Brain microvascular endothelial cell (primary cell): ENCODE measurements at regions not wholly inside any gene's neighbourhood (a gene's known extent, or its start where the extent isn't known, plus 50 kb on each side); places are given as distances from the start of the nearest gene placed in this dataset.

Experiments
- DNase-seq: peaks from one replicate; pipeline ENCODE4 v3.0.0-alpha.2; 2020
- H3K27ac ChIP-seq: fragments of 250-450 bp; sonication (Bioruptor Pico); 2 replicates; pipeline ENCODE4 v1.5.1; 2020; ENCODE audit warnings: mild to moderate bottlenecking, moderate library complexity
- H3K27me3 ChIP-seq: fragments of 250-450 bp; sonication (Bioruptor Pico); replicated peaks from 2 replicates; pipeline ENCODE4 v1.5.1; 2020; ENCODE audit warnings: mild to moderate bottlenecking
- H3K36me3 ChIP-seq: fragments of 250-450 bp; sonication (Bioruptor Pico); replicated peaks from 2 replicates; pipeline ENCODE4 v1.5.1; 2020; ENCODE audit warnings: mild to moderate bottlenecking
- H3K4me3 ChIP-seq: 2 replicates; pipeline ENCODE4 v1.5.1; 2011; ENCODE audit warnings: low read depth, mild to moderate bottlenecking, control low read depth, low read length, moderate library complexity
- CTCF ChIP-seq: IDR thresholded peaks from 2 replicates; pipeline ENCODE4 v1.5.1; 2011; ENCODE audit warnings: low read depth, mild to moderate bottlenecking, moderate library complexity, low read length, control low read depth, inconsistent platforms; ENCODE audit errors: missing control alignments
- in situ Hi-C: cut with HindIII; loops from 2 replicates; pipeline ENCODE4 v1.10.0; 2017; ENCODE audit warnings: low sequenced_read_pairs, low pct_ligation_motif_present

DNA sequence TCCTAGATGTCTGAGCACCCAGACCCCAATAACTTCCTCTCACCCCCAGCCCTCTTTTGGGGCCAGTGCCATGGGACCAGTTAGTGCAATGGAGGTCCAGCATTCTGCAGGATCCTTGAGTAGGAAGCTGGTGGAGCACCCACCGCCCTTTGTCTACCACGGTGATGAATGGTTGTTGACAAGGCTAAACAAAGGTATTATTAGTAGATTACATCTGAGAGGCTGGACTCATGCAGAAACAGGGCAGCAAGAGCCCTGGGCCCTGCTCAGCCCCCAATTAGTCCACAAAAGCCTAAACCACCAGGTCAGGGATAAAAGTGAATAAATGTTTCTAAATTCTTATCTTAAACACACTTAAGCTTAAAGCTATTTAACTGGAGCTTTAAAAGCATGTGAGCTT, 196.5 kb upstream of the TSHZ3 start:
- H3K27ac ChIP-seq = no peak overlapping the region
- no peak for TF ChIP-seq CTCF
- in situ Hi-C loops = no loop called here
- no peaks in the 10 kb centered on the region for H3K27me3 ChIP-seq
- H3K36me3 ChIP-seq = no peaks in the 10 kb centered on the region
- DNase-seq = no peak
- no peak overlapping the region for H3K4me3 ChIP-seq

DNA sequence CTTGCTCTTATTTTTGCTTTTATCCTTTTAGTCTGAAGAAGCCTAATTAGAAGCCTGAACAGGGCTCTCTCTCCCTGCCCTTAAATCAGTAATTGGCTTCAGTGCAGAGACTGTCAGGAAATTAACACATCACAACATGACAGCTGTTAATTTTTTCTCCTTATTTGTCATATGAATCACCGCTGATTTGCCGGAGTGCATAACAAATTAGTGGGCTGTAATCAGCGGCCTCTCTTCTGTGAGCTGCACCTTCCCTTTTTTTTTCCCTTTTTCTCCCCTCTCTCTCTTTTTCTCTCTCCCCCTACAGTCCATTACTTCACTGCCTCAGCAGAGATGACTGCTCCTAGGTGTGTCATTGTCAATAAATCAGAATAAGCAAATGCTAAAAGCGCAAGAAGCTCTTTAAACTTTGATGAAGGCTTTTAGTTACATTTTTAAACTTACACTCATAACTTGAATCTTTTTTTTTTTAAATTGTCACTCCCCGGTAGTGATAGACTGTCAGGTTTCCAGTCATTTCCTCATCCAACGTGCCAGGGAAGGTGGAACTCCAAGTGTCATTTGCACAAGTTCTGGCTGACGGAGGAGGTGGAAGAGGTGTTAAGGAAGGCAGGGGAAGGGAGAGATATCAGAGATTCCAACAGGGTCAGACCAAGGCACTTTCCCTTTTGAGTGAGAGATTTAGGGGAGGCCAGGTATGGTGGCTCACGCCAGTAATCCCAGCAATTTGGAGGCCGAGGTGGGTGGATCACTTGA, 197.1 kb upstream of the TSHZ3 start:
- H3K27ac ChIP-seq = no peak overlapping the region
- no peaks in the 10 kb centered on the region for H3K27me3 ChIP-seq
- no peak for DNase-seq
- in situ Hi-C loops = no loop called here
- no peaks in the 10 kb centered on the region for H3K36me3 ChIP-seq
- TF ChIP-seq CTCF = no peak
- no peak overlapping the region for H3K4me3 ChIP-seq

DNA sequence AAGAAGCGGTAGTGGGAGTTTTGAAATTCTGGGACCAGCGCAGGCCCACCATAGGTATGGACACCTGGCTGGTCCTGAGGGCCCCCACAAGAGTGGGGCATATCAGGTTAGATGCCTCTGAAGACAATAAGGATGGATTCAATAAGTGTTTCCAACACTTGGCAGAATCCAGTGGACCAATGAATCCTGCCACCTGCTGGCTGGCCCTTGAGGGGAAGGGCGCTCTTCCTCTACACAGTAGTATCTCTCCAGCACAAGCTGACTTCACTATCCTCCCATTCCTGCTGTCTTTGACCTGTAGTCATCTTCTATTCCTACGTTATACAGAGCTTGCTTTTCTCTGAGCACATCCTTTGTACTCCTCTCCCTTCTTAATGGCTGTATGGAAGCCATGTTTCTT, 199.7 kb upstream of the TSHZ3 start:
- no peaks in the 10 kb centered on the region for H3K36me3 ChIP-seq
- H3K4me3 ChIP-seq = no peak overlapping the region
- H3K27ac ChIP-seq = no peak overlapping the region
- in situ Hi-C loops = no loop called here
- peak; percentile 2 for DNase-seq
- H3K27me3 ChIP-seq = no peaks in the 10 kb centered on the region
- TF ChIP-seq CTCF = peak; percentile 42

GRCh38 chr19:31553112-31553845, 204.0 kb upstream of the TSHZ3 start:
- TF ChIP-seq CTCF = no peak
- in situ Hi-C loops = no loop called here

DNA sequence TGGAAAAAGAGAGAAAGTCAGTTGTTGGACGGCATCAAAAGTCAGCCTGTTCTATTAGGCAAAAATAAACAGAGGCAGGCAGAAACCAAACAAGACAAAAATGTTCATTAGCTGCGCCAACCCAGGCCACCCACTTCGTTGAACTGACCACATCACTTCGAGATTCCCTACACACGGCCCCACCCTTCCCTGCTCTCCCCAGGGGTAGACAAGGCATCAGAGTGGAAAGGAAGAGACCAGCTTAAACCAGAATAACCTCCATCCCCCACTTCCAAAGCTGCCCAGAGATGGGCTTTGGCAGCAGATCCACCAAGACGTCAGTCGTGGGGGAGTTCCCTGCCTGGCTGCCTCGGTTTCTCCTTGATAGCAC, 204.6 kb upstream of the TSHZ3 start:
- Histone ChIP-seq H3K27ac (no peak overlapping the region), H3K4me3 (no peak overlapping the region), H3K27me3 (no peaks in the 10 kb centered on the region), H3K36me3 (no peaks in the 10 kb centered on the region)
- in situ Hi-C loops = no loop called here
- DNase-seq = no peak
- TF ChIP-seq CTCF = no peak

More at GRCh38 chr19:31553112-31553845, 204.0 kb upstream of the TSHZ3 start:
- H3K27me3 ChIP-seq = no peaks in the 10 kb centered on the region
- H3K36me3 ChIP-seq = no peaks in the 10 kb centered on the region
- DNase-seq = no peak
- no peak overlapping the region for H3K4me3 ChIP-seq
- no peak overlapping the region for H3K27ac ChIP-seq
